SK-N-SH (cell line): ENCODE measurements at regions not wholly inside any gene's neighbourhood (a gene's known extent, or its start where the extent isn't known, plus 50 kb on each side); places are given as distances from the start of the nearest gene placed in this dataset.

Source experiments
- CTCF ChIA-PET: fragments of 300-600, 350-600 bp; formaldehyde crosslinking; extraction: SDS; loops from one replicate; lab custom pipeline; 2021; lab: Yijun Ruan, JAX
- POLR2A ChIA-PET: fragments of 350-600 bp; sonication (Branson Sonifier 250); formaldehyde crosslinking; extraction: SDS; loops from one replicate; lab custom pipeline; 2020; ENCODE audit warnings: antibody characterized with exemption, inconsistent platforms; lab: Yijun Ruan, JAX
- DNase-seq: peaks from one replicate; pipeline ENCODE4 v3.0.0; 2012
- H2AFZ ChIP-seq: fragments of 200-600 bp; sonication (generic); 2 replicates; pipeline ENCODE4 v1.8.1; 2016; ENCODE audit warnings: antibody characterized with exemption, mild to moderate bottlenecking, low read depth
- H3F3A ChIP-seq: fragments of 200-600 bp; sonication (generic); replicated peaks from 2 replicates; pipeline ENCODE3; 2016; ENCODE audit warnings: antibody characterized with exemption, mild to moderate bottlenecking; ENCODE audit not compliant: insufficient read depth
- H3K27ac ChIP-seq, 2 experiments: fragments of 200-500 bp in 1 of 2; fragments of 200-600 bp in 1 of 2; sonication (Bioruptor generic) in 1 of 2; sonication (generic), shearing (Covaris generic) in 1 of 2; 2 replicates each; pipeline versions ENCODE4 v1.5.1 to v1.6.1; 2014 to 2016; ENCODE audit warnings: low read depth in 2 of 2, inconsistent platforms in 1 of 2, low read length in 1 of 2, mild to moderate bottlenecking in 1 of 2, mixed read lengths in 1 of 2
- H3K27me3 ChIP-seq: fragments of 200-600 bp; sonication (generic), shearing (Covaris generic); 2 replicates; pipeline ENCODE4 v1.6.1; 2016; ENCODE audit warnings: mixed run types; ENCODE audit not compliant: insufficient read depth
- H3K36me3 ChIP-seq, 2 experiments: fragments of 200-500 bp in 1 of 2; fragments of 200-600 bp in 1 of 2; sonication (Bioruptor generic) in 1 of 2; sonication (generic) in 1 of 2; replicated peaks in 1 of 2; 2 replicates each; pipeline versions ENCODE3 to v1.5.1; 2014 to 2016; ENCODE audit warnings: low read length in 1 of 2, mild to moderate bottlenecking in 1 of 2; ENCODE audit not compliant: insufficient read depth in 2 of 2, control insufficient read depth in 1 of 2
- H3K4me1 ChIP-seq, 2 experiments: fragments of 200-500 bp in 1 of 2; fragments of 200-600 bp in 1 of 2; sonication (Bioruptor generic) in 1 of 2; sonication (generic), shearing (Covaris generic) in 1 of 2; 2 replicates each; pipeline versions ENCODE4 v1.5.1 to v1.6.1; 2014 to 2016; ENCODE audit warnings: low read depth in 1 of 2, low read length in 1 of 2, mixed run types in 1 of 2; ENCODE audit not compliant: insufficient read depth in 2 of 2, control insufficient read depth in 1 of 2
- H3K4me2 ChIP-seq: fragments of 200-600 bp; sonication (generic), shearing (Covaris generic); 2 replicates; pipeline ENCODE4 v1.6.1; 2017; ENCODE audit warnings: mixed run types
- H3K4me3 ChIP-seq, 2 experiments: fragments of 200-500 bp in 1 of 2; fragments of 200-600 bp in 1 of 2; sonication (Bioruptor generic) in 1 of 2; sonication (generic), shearing (Covaris generic) in 1 of 2; 2 replicates each; pipeline versions ENCODE4 v1.5.1 to v1.8.1; 2014 to 2016; ENCODE audit warnings: low read depth in 2 of 2, inconsistent platforms in 1 of 2, low read length in 1 of 2, mild to moderate bottlenecking in 1 of 2, mixed read lengths in 1 of 2, moderate library complexity in 1 of 2
- H3K79me2 ChIP-seq: fragments of 200-600 bp; sonication (generic); 2 replicates; pipeline ENCODE4 v1.8.1; 2017; ENCODE audit warnings: mild to moderate bottlenecking; ENCODE audit not compliant: insufficient read depth
- H3K9ac ChIP-seq: fragments of 200-600 bp; sonication (generic); 2 replicates; pipeline ENCODE4 v1.6.1; 2017; ENCODE audit warnings: mixed run types
- H3K9me2 ChIP-seq: fragments of 200-600 bp; sonication (generic); 2 replicates; pipeline ENCODE4 v1.6.1; 2017; ENCODE audit warnings: mixed run types
- H3K9me3 ChIP-seq: fragments of 200-600 bp; sonication (generic); 2 replicates; pipeline ENCODE4 v1.6.1; 2017; ENCODE audit warnings: mixed run types, mild to moderate bottlenecking, moderate library complexity
- H4K20me1 ChIP-seq: fragments of 200-600 bp; sonication (generic); 2 replicates; pipeline ENCODE4 v1.6.1; 2017; ENCODE audit warnings: mild to moderate bottlenecking, mixed run types; ENCODE audit not compliant: insufficient read depth
- CHD2 ChIP-seq: fragments of 150-350 bp; IDR thresholded peaks from 2 replicates; pipeline ENCODE4 v1.6.1; 2018; ENCODE audit warnings: low read length; ENCODE audit not compliant: partially characterized antibody
- CTCF ChIP-seq: fragments of 200-600 bp; sonication (generic); IDR thresholded peaks from 2 replicates; pipeline ENCODE4 v1.6.1; 2017; ENCODE audit warnings: antibody characterized with exemption, mild to moderate bottlenecking, moderate library complexity
- ELF1 ChIP-seq: IDR thresholded peaks from 2 replicates; pipeline ENCODE4 v1.4.0; 2012
- EZH2phosphoT487 ChIP-seq: fragments of 200-600 bp; sonication (generic); IDR thresholded peaks from 2 replicates; pipeline ENCODE4 v1.6.1; 2017; ENCODE audit warnings: low read depth, mixed run types, mild to moderate bottlenecking, antibody characterized with exemption, moderate library complexity, borderline replicate concordance
- FOSL2 ChIP-seq: IDR thresholded peaks from 2 replicates; pipeline ENCODE4 v1.4.0; 2012; ENCODE audit warnings: low read depth, mild to moderate bottlenecking, moderate library complexity, borderline replicate concordance
- FOXJ3 ChIP-seq: sonication (generic); formaldehyde crosslinking; IDR thresholded peaks from 2 replicates; pipeline ENCODE4 v1.5.1; 2020; ENCODE audit warnings: mild to moderate bottlenecking, missing genetic modification reagents
- FOXM1 ChIP-seq: IDR thresholded peaks from 2 replicates; pipeline ENCODE4 v1.4.0; 2012; ENCODE audit warnings: low read depth, mild to moderate bottlenecking
- GABPA ChIP-seq: IDR thresholded peaks from 2 replicates; pipeline ENCODE4 v1.4.0; 2012; ENCODE audit warnings: low read depth, mild to moderate bottlenecking
- GATA2 ChIP-seq: sonication (generic); formaldehyde crosslinking; IDR thresholded peaks from 2 replicates; pipeline ENCODE4 v1.5.0; 2020; ENCODE audit warnings: mild to moderate bottlenecking, missing genetic modification reagents
- IRF3 ChIP-seq: fragments of 150-350 bp; IDR thresholded peaks from 2 replicates; pipeline ENCODE4 v1.6.1; 2016; ENCODE audit warnings: mild to moderate bottlenecking, low read depth, low read length
- JUND ChIP-seq: IDR thresholded peaks from 2 replicates; pipeline ENCODE4 v1.4.0; 2012
- MAX ChIP-seq: IDR thresholded peaks from 2 replicates; pipeline ENCODE4 v1.4.0; 2012; ENCODE audit warnings: low read depth
- MXI1 ChIP-seq: IDR thresholded peaks from 2 replicates; pipeline ENCODE4 v1.6.1; 2012; ENCODE audit warnings: mild to moderate bottlenecking, low read depth, low read length, improper control_type of control experiment
- NFIC ChIP-seq: IDR thresholded peaks from 2 replicates; pipeline ENCODE4 v1.4.0; 2012; ENCODE audit warnings: borderline replicate concordance
- NRF1 ChIP-seq: IDR thresholded peaks from 2 replicates; pipeline ENCODE4 v1.6.1; 2012; ENCODE audit warnings: low read depth, mild to moderate bottlenecking, low read length
- PBX3 ChIP-seq: IDR thresholded peaks from 2 replicates; pipeline ENCODE4; 2012
- RAD21 ChIP-seq: IDR thresholded peaks from 2 replicates; pipeline ENCODE4 v1.6.1; 2012; ENCODE audit warnings: mild to moderate bottlenecking, low read length
- RFX5 ChIP-seq: IDR thresholded peaks from 2 replicates; pipeline ENCODE4 v1.6.1; 2012; ENCODE audit warnings: mild to moderate bottlenecking, improper control_type of control experiment, low read length
- RXRA ChIP-seq: IDR thresholded peaks from 2 replicates; pipeline ENCODE4 v1.4.0; 2012; ENCODE audit warnings: low read depth, mild to moderate bottlenecking, borderline replicate concordance
- SIN3A ChIP-seq: IDR thresholded peaks from 2 replicates; pipeline ENCODE4 v1.6.1; 2012; ENCODE audit warnings: low read depth, mild to moderate bottlenecking, low read length, moderate library complexity, borderline replicate concordance
- TAF1 ChIP-seq: IDR thresholded peaks from 2 replicates; pipeline ENCODE4 v1.6.1; 2012; ENCODE audit warnings: low read depth, mild to moderate bottlenecking, low read length, moderate library complexity, borderline replicate concordance
- TCF12 ChIP-seq: IDR thresholded peaks from 2 replicates; pipeline ENCODE4 v1.4.0; 2012
- USF1 ChIP-seq: IDR thresholded peaks from 2 replicates; pipeline ENCODE4 v1.4.0; 2012; ENCODE audit warnings: low read depth, borderline replicate concordance
- WGBS: methylation state at CpG from one replicate; pipeline ENCODE4 v1.1.6; 2017; ENCODE audit warnings: low lambda C conversion rate; 5-methylcytosine and 5-hydroxymethylcytosine counted together

GRCh38 chr6:47126647-47127391 is 84.7 kb upstream of the ADGRF1 start:
- Histone ChIP-seq H3K27ac (no peak overlapping the region), H3K9me2 (no peaks in the 10 kb centered on the region), H3K9ac (no peak overlapping the region), H4K20me1 (no peaks in the 10 kb centered on the region), H3K9me3 (no peaks in the 10 kb centered on the region), H3F3A (no peaks in the 10 kb centered on the region), H3K4me2 (no peak overlapping the region), H3K27me3 (no peaks in the 10 kb centered on the region), H3K36me3 (no peaks in the 10 kb centered on the region), H3K4me3 (no peak overlapping the region), H3K79me2 (no peaks in the 10 kb centered on the region), H3K4me1 (peaks cover 0 to 5% of the 10 kb centered on the region in 2 experiments; a peak in 1 of 4 replicates), H2AFZ (no peak overlapping the region)
- no peak for DNase-seq
- 57% methylated on average over 5 of the region's 5 CpGs for WGBS
- ChIA-PET CTCF (no interaction called here), POLR2A (no interaction called here)
- TF ChIP-seq NFIC (peak; percentile 25; the same call in 1 of the 2 replicates), IRF3 (no peak), NRF1 (no peak), GATA2 (CRISPR knock-in tag) (no peak), RFX5 (no peak), GABPA (no peak), CTCF (no peak), RXRA (no peak)

- Histone ChIP-seq H3K4me1 (no peaks in the 10 kb centered on the region), H3K27ac (no peak overlapping the region), H3K36me3 (no peaks in the 10 kb centered on the region), H2AFZ (no peak overlapping the region), H3K4me3 (no peak overlapping the region), H3K9me2 (no peaks in the 10 kb centered on the region), H3K27me3 (no peaks in the 10 kb centered on the region), H3K79me2 (no peaks in the 10 kb centered on the region), H4K20me1 (no peaks in the 10 kb centered on the region), H3K9ac (no peak overlapping the region), H3K9me3 (no peaks in the 10 kb centered on the region), H3K4me2 (no peak overlapping the region), H3F3A (no peaks in the 10 kb centered on the region)
- ChIA-PET POLR2A (no interaction called here), CTCF (no interaction called here)
- DNase-seq = no peak
- no peak for TF ChIP-seq CHD2
- no peak for TF ChIP-seq USF1
- no peak for TF ChIP-seq PBX3
- TF ChIP-seq TCF12 = no peak
- TF ChIP-seq ELF1 = no peak
- no peak for TF ChIP-seq FOSL2
- no peak for TF ChIP-seq MXI1
- TF ChIP-seq RXRA = no peak
- TF ChIP-seq TAF1 = no peak
- TF ChIP-seq MAX = no peak
- TF ChIP-seq JUND = no peak
- no peak for TF ChIP-seq FOXJ3 (CRISPR knock-in tag)
- no peak for TF ChIP-seq EZH2phosphoT487
- TF ChIP-seq IRF3 = no peak
- no peak for TF ChIP-seq SIN3A
- TF ChIP-seq RAD21 = no peak
- no peak for TF ChIP-seq FOXM1
- TF ChIP-seq RFX5 = no peak
Observed at GRCh38 chr6:47118611-47119010, 76.5 kb upstream of the ADGRF1 start.
